PC-9 (cell line): ENCODE measurements at regions not wholly inside any gene's neighbourhood (a gene's known extent, or its start where the extent isn't known, plus 50 kb on each side); places are given as distances from the start of the nearest gene placed in this dataset.

Experiments
- BruUV-seq: library from RNA; stranded (reverse); fragments of 400-500 nt; replicated peaks from 2 replicates; lab custom pipeline; 2021; lab: Mats Ljungman, UMichigan
- CTCF ChIA-PET: fragments of 300-600 bp; sonication (Branson Sonifier 250); formaldehyde crosslinking; loops from one replicate; lab custom pipeline; 2022; ENCODE audit warnings: antibody characterized with exemption; lab: Charles Lee
- POLR2A ChIA-PET: fragments of 300-600 bp; sonication (Branson Sonifier 250); formaldehyde crosslinking; loops from one replicate; lab custom pipeline; 2022; ENCODE audit warnings: antibody characterized with exemption; ENCODE audit not compliant: unreplicated experiment; lab: Charles Lee
- DNase-seq, 2 experiments: peaks; one replicate each; pipeline versions ENCODE4 v3.0.0 to v3.0.0-alpha.2; 2015 to 2022; ENCODE audit warnings: mixed read lengths in 1 of 2
- H2AFZ ChIP-seq: fragments of 200-600 bp; sonication (generic); 2 replicates; pipeline ENCODE4 v1.8.1; 2017; ENCODE audit warnings: antibody characterized with exemption
- H3F3A ChIP-seq: fragments of 200-600 bp; sonication (generic); 2 replicates; pipeline ENCODE4 v1.8.1; 2017; ENCODE audit warnings: antibody characterized with exemption, mild to moderate bottlenecking, low read depth; ENCODE audit not compliant: insufficient read depth
- H3K27ac ChIP-seq: fragments of 200-600 bp; sonication (generic); 2 replicates; pipeline ENCODE4 v1.6.1; 2016; ENCODE audit warnings: mixed run types
- H3K27me3 ChIP-seq: fragments of 200-600 bp; sonication (generic); 2 replicates; pipeline ENCODE4 v1.6.1; 2016; ENCODE audit warnings: low read depth, mixed run types; ENCODE audit not compliant: insufficient read depth
- H3K36me3 ChIP-seq: fragments of 200-600 bp; sonication (generic); 2 replicates; pipeline ENCODE4 v1.6.1; 2016; ENCODE audit warnings: low read depth, mixed run types
- H3K4me1 ChIP-seq: fragments of 200-600 bp; sonication (generic); replicated peaks from 2 replicates; pipeline ENCODE4 v1.6.1; 2016; ENCODE audit warnings: mixed run types; ENCODE audit not compliant: insufficient read depth
- H3K4me2 ChIP-seq: fragments of 200-600 bp; sonication (generic); 2 replicates; pipeline ENCODE4 v1.6.1; 2017; ENCODE audit warnings: mixed run types
- H3K4me3 ChIP-seq: fragments of 200-600 bp; sonication (generic); 2 replicates; pipeline ENCODE4 v1.6.1; 2016; ENCODE audit warnings: mixed run types
- H3K79me2 ChIP-seq: fragments of 200-600 bp; sonication (generic); 2 replicates; pipeline ENCODE4 v1.6.1; 2017; ENCODE audit warnings: low read depth, mixed run types
- H3K9me2 ChIP-seq: fragments of 200-600 bp; sonication (generic); 2 replicates; pipeline ENCODE4 v1.8.1; 2017; ENCODE audit warnings: mild to moderate bottlenecking; ENCODE audit not compliant: insufficient read depth
- H3K9me3 ChIP-seq: fragments of 200-600 bp; sonication (generic); 2 replicates; pipeline ENCODE4 v1.8.1; 2016; ENCODE audit warnings: low read depth; ENCODE audit not compliant: insufficient read depth
- H4K20me1 ChIP-seq: fragments of 200-600 bp; sonication (generic); 2 replicates; pipeline ENCODE4 v1.8.1; 2017; ENCODE audit not compliant: insufficient read depth
- EZH2 ChIP-seq: fragments of 200-600 bp; sonication (generic); IDR thresholded peaks from 2 replicates; pipeline ENCODE4 v1.8.0; 2017; ENCODE audit warnings: antibody characterized with exemption, low read depth
- intact Hi-C: fragments of 100-400 bp; cut with micrococcal nuclease; formaldehyde crosslinking; loops from one replicate; pipeline ENCODE4 v1.10.0; 2022; ENCODE audit not compliant: unreplicated experiment
- TF ChIP-seq, protein P1 (sequence below): fragments of 200-600 bp; sonication (generic); conservative IDR thresholded peaks from 2 replicates; pipeline ENCODE4 v1.6.1; 2017; ENCODE audit warnings: mixed run types, antibody characterized with exemption, mild to moderate bottlenecking, moderate library complexity

DNA sequence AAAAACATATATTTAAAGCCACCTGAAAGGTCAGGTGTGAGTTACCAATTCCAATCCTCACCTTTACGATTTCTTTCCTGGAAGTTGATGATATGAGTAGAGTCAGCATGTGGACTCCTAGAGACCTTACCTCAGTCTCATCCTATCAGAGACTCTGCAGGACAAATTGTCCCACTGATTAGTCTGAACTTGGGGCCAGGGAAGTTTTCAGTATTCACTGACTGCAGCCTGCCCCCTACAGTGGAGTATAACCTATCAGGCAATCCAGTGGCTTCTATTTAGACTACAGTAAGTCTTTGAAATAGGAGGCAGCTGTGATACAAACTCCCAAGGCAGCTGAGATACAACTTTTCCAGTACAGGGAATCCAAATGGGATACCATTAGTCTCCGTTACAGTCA, 449.4 kb upstream of the CDH10 start:
- ChIA-PET POLR2A (no interaction called here), CTCF (no interaction called here)
- no peak overlapping the region for H2AFZ ChIP-seq
- TF ChIP-seq, protein P1, sequence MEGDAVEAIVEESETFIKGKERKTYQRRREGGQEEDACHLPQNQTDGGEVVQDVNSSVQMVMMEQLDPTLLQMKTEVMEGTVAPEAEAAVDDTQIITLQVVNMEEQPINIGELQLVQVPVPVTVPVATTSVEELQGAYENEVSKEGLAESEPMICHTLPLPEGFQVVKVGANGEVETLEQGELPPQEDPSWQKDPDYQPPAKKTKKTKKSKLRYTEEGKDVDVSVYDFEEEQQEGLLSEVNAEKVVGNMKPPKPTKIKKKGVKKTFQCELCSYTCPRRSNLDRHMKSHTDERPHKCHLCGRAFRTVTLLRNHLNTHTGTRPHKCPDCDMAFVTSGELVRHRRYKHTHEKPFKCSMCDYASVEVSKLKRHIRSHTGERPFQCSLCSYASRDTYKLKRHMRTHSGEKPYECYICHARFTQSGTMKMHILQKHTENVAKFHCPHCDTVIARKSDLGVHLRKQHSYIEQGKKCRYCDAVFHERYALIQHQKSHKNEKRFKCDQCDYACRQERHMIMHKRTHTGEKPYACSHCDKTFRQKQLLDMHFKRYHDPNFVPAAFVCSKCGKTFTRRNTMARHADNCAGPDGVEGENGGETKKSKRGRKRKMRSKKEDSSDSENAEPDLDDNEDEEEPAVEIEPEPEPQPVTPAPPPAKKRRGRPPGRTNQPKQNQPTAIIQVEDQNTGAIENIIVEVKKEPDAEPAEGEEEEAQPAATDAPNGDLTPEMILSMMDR = no peak
- no peak for TF ChIP-seq EZH2
- H3K9me3 ChIP-seq = no peaks in the 10 kb centered on the region
- no TSS peak for BruUV-seq
- intact Hi-C loops = no loop called here
- H4K20me1 ChIP-seq = no peaks in the 10 kb centered on the region
- H3K79me2 ChIP-seq = no peaks in the 10 kb centered on the region
- H3K27ac ChIP-seq = no peak overlapping the region
- H3F3A ChIP-seq = no peaks in the 10 kb centered on the region
- DNase-seq = no peak
- H3K27me3 ChIP-seq = no peaks in the 10 kb centered on the region
- no peaks in the 10 kb centered on the region; the same call in 1 of the 2 replicates for H3K9me2 ChIP-seq
- no peak overlapping the region for H3K4me3 ChIP-seq
- H3K4me2 ChIP-seq = no peak overlapping the region
- H3K36me3 ChIP-seq = no peaks in the 10 kb centered on the region
- no peaks in the 10 kb centered on the region for H3K4me1 ChIP-seq

DNA sequence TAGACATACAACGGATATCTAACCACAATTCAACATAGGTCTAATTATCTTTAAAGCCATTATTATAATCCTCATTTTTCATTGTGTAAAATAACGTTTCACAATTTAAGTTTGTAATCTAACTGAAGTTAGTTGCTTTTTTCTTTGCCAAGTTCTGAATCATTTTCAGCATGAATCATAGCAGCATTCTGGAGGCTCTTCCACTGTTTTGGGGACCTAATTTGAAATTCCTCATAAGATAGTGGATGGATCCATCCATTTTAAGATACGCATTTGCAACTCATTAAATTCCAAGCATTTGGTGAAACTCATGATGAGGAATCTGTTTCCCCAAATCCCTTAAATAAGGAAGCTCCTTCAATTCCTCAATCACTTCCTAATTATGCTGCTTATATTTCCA, 447.1 kb upstream of the CDH10 start:
- Histone ChIP-seq H3K9me3 (no peaks in the 10 kb centered on the region), H3K27ac (no peak overlapping the region), H3K4me3 (no peak overlapping the region), H3F3A (no peaks in the 10 kb centered on the region), H3K79me2 (no peaks in the 10 kb centered on the region), H3K27me3 (no peaks in the 10 kb centered on the region), H3K4me2 (no peak overlapping the region), H3K4me1 (no peaks in the 10 kb centered on the region), H3K36me3 (no peaks in the 10 kb centered on the region), H2AFZ (no peak overlapping the region), H4K20me1 (no peaks in the 10 kb centered on the region), H3K9me2 (no peaks in the 10 kb centered on the region; the same call in 1 of the 2 replicates)
- BruUV-seq = no TSS peak
- no peak for DNase-seq
- ChIA-PET CTCF (no interaction called here), POLR2A (interaction anchor here (0.6 kb wide), 1 partner anchor 724 kb away, joined by 3 read pairs; no protein-coding TSS in a partner anchor)
- intact Hi-C loops = no loop called here
- TF ChIP-seq, protein P1 = no peak
- no peak for TF ChIP-seq EZH2

DNA sequence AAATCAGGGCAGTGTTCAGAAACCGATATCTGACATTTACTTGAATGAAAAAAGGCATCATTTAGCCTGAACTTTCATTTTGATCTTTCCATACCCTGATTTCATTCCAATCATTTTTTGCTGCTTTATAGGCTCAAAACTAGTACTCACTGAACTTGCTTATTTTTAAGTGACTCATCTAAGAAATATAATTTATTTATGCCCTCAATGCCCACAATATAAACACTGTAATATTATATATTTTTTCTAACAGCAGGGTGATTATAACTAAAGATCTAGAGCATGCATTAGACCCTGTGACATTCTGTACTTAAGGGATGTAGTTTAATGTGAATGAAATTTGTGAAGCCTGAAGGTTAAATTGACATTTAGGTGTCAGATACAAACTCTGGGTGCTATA, 446.1 kb upstream of the CDH10 start:
- intact Hi-C loops = no loop called here
- no TSS peak for BruUV-seq
- Histone ChIP-seq H4K20me1 (no peaks in the 10 kb centered on the region), H3K27ac (no peak overlapping the region), H3F3A (no peaks in the 10 kb centered on the region), H3K9me3 (no peaks in the 10 kb centered on the region), H3K4me2 (no peak overlapping the region), H3K4me1 (no peaks in the 10 kb centered on the region), H3K79me2 (no peaks in the 10 kb centered on the region), H2AFZ (no peak overlapping the region), H3K9me2 (no peaks in the 10 kb centered on the region; the same call in 1 of the 2 replicates), H3K4me3 (no peak overlapping the region), H3K27me3 (no peaks in the 10 kb centered on the region), H3K36me3 (no peaks in the 10 kb centered on the region)
- CTCF ChIA-PET = no interaction called here
- DNase-seq = no peak
- no peak for TF ChIP-seq EZH2
- TF ChIP-seq, protein P1 = no peak
- POLR2A ChIA-PET = no interaction called here
